ENCODE measurements at regions not wholly inside any gene's neighbourhood (a gene's known extent, or its start where the extent isn't known, plus 50 kb on each side); places are given as distances from the start of the nearest gene placed in this dataset.

DNA sequence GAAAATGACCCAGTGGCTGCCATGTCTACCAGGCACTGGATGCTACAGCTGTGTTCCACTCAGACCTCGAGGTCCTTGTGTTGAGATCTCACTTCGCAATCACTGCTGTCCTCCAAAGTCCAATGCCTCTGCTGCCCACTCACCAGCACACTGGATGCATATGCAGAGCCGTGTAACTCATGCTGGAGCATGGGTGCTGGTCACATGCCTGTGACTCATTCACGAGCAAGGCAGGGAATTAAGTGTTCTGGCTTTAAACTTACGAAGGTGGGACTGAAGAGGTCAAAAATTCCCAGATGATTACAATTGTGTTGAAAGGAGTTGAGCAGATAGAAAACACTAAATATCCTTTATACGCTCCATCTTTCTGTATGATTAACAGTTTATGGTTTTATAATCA, 417.5 kb downstream of the NUP35 start:
- Histone ChIP-seq H3K4me1 (ENCODE audit: insufficient read depth, low read length) (no peaks in the 10 kb centered on the region; the same call in 1 of the 2 replicates), H3K9me2 (replicated peaks; ENCODE audit: low read length) (no peaks in the 10 kb centered on the region)

GRCh38 chr2:183542606-183543005, 418.4 kb downstream of the NUP35 start:
- no peak overlapping the region for H3K27ac ChIP-seq (ENCODE audit: low read length)
- H3K36me3 ChIP-seq (ENCODE audit: low read depth, low read length): no peaks in the 10 kb centered on the region
- no peaks in the 10 kb centered on the region for H4K20me1 ChIP-seq (ENCODE audit: low read length)
- no peaks in the 10 kb centered on the region for H3F3A ChIP-seq (ENCODE audit: low read length, unreplicated experiment)
- no peak for ATAC-seq
- H3K79me2 ChIP-seq (ENCODE audit: low read length): no peaks in the 10 kb centered on the region
- POLR2A ChIA-PET (ENCODE audit: unreplicated experiment): no interaction called here
- no peak overlapping the region for H3K9ac ChIP-seq (ENCODE audit: low read length)
- DNase-seq: no peak
- intact Hi-C loops (cut with micrococcal nuclease): no loop called here
- no peak for TF ChIP-seq EZH2phosphoT487 (IDR thresholded peaks at IDR 0.05; ENCODE audit: borderline replicate concordance, low read length)
- no peak for TF ChIP-seq EZH2 (IDR thresholded peaks at IDR 0.05; ENCODE audit: low read length, unreplicated experiment)
- TF ChIP-seq, protein P1, sequence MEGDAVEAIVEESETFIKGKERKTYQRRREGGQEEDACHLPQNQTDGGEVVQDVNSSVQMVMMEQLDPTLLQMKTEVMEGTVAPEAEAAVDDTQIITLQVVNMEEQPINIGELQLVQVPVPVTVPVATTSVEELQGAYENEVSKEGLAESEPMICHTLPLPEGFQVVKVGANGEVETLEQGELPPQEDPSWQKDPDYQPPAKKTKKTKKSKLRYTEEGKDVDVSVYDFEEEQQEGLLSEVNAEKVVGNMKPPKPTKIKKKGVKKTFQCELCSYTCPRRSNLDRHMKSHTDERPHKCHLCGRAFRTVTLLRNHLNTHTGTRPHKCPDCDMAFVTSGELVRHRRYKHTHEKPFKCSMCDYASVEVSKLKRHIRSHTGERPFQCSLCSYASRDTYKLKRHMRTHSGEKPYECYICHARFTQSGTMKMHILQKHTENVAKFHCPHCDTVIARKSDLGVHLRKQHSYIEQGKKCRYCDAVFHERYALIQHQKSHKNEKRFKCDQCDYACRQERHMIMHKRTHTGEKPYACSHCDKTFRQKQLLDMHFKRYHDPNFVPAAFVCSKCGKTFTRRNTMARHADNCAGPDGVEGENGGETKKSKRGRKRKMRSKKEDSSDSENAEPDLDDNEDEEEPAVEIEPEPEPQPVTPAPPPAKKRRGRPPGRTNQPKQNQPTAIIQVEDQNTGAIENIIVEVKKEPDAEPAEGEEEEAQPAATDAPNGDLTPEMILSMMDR (conservative IDR thresholded peaks at IDR 0.05; ENCODE audit: low read depth, low read length): no peak
- H3K27me3 ChIP-seq (ENCODE audit: low read length): no peaks in the 10 kb centered on the region
- no peaks in the 10 kb centered on the region for H3K9me3 ChIP-seq (ENCODE audit: low read length)
- no peak overlapping the region for H3K4me2 ChIP-seq (ENCODE audit: low read length)
- H3K4me3 ChIP-seq (ENCODE audit: low read length): no peak overlapping the region
- no peak overlapping the region for H2AFZ ChIP-seq (ENCODE audit: low read length)
- H3K4me1 ChIP-seq (ENCODE audit: insufficient read depth, low read length): no peaks in the 10 kb centered on the region; the same call in 1 of the 2 replicates
- H3K9me2 ChIP-seq (replicated peaks; ENCODE audit: low read length): no peaks in the 10 kb centered on the region
- CTCF ChIA-PET: no interaction called here
- BruUV-seq (replicated peaks): no TSS peak

More for the DNA sequence above, 417.5 kb downstream of the NUP35 start:
- ATAC-seq: peak; percentile 29; the same call in 1 of the 2 replicates
- H3K4me3 ChIP-seq (ENCODE audit: low read length): no peak overlapping the region
- no peaks in the 10 kb centered on the region for H3K36me3 ChIP-seq (ENCODE audit: low read depth, low read length)
- H3K9me3 ChIP-seq (ENCODE audit: low read length): no peaks in the 10 kb centered on the region
- H4K20me1 ChIP-seq (ENCODE audit: low read length): no peaks in the 10 kb centered on the region
- H2AFZ ChIP-seq (ENCODE audit: low read length): no peak overlapping the region
- POLR2A ChIA-PET (ENCODE audit: unreplicated experiment): no interaction called here
- H3K9ac ChIP-seq (ENCODE audit: low read length): no peak overlapping the region
- no peaks in the 10 kb centered on the region for H3K79me2 ChIP-seq (ENCODE audit: low read length)
- intact Hi-C loops (cut with micrococcal nuclease): no loop called here
- H3F3A ChIP-seq (ENCODE audit: low read length, unreplicated experiment): no peaks in the 10 kb centered on the region
- H3K27me3 ChIP-seq (ENCODE audit: low read length): no peaks in the 10 kb centered on the region
- TF ChIP-seq EZH2 (IDR thresholded peaks at IDR 0.05; ENCODE audit: low read length, unreplicated experiment): no peak
- TF ChIP-seq, protein P1 (conservative IDR thresholded peaks at IDR 0.05; ENCODE audit: low read depth, low read length): no peak
- TF ChIP-seq EZH2phosphoT487 (IDR thresholded peaks at IDR 0.05; ENCODE audit: borderline replicate concordance, low read length): no peak
- CTCF ChIA-PET: no interaction called here
- no peak overlapping the region for H3K27ac ChIP-seq (ENCODE audit: low read length)
- BruUV-seq (replicated peaks): no TSS peak
- DNase-seq: peak; percentile 46
- H3K4me2 ChIP-seq (ENCODE audit: low read length): no peak overlapping the region

GRCh38 chr2:183543222-183543621, 419.0 kb downstream of the NUP35 start:
- Histone ChIP-seq H3K4me3 (ENCODE audit: low read length) (no peak overlapping the region), H3F3A (ENCODE audit: low read length, unreplicated experiment) (no peaks in the 10 kb centered on the region), H2AFZ (ENCODE audit: low read length) (no peak overlapping the region), H3K4me1 (ENCODE audit: insufficient read depth, low read length) (no peaks in the 10 kb centered on the region; the same call in 1 of the 2 replicates), H3K27ac (ENCODE audit: low read length) (no peak overlapping the region), H3K4me2 (ENCODE audit: low read length) (0 out of 2 replicates have a peak overlapping the region, but pooled peaks have one; percentile 28), H3K36me3 (ENCODE audit: low read depth, low read length) (no peaks in the 10 kb centered on the region), H3K79me2 (ENCODE audit: low read length) (no peaks in the 10 kb centered on the region), H3K9me2 (replicated peaks; ENCODE audit: low read length) (no peaks in the 10 kb centered on the region), H3K27me3 (ENCODE audit: low read length) (no peaks in the 10 kb centered on the region), H3K9me3 (ENCODE audit: low read length) (no peaks in the 10 kb centered on the region), H3K9ac (ENCODE audit: low read length) (no peak overlapping the region), H4K20me1 (ENCODE audit: low read length) (no peaks in the 10 kb centered on the region)
- intact Hi-C loops (cut with micrococcal nuclease): no loop called here
- no TSS peak for BruUV-seq (replicated peaks)
- ATAC-seq (no peak), DNase-seq (no peak)
- TF ChIP-seq, protein P1 (conservative IDR thresholded peaks at IDR 0.05; ENCODE audit: low read depth, low read length): no peak
- TF ChIP-seq EZH2phosphoT487 (IDR thresholded peaks at IDR 0.05; ENCODE audit: borderline replicate concordance, low read length) (no peak), EZH2 (IDR thresholded peaks at IDR 0.05; ENCODE audit: low read length, unreplicated experiment) (no peak)
- ChIA-PET CTCF (no interaction called here), POLR2A (ENCODE audit: unreplicated experiment) (no interaction called here)
